ENCODE measurements at regions not wholly inside any gene's neighbourhood (a gene's known extent, or its start where the extent isn't known, plus 50 kb on each side); places are given as distances from the start of the nearest gene placed in this dataset.

- TF ChIP-seq CTCF (IDR thresholded peaks at IDR 0.05) (no peak), POLR2A (IDR thresholded peaks at IDR 0.05) (no peak), POLR2AphosphoS5 (IDR thresholded peaks at IDR 0.05) (no peak), EP300 (IDR thresholded peaks at IDR 0.05) (no peak)
Measured at GRCh38 chr5:173790836-173791546, 97.2 kb upstream of the CPEB4 start.
